ENCODE measurements at regions not wholly inside any gene's neighbourhood (a gene's known extent, or its start where the extent isn't known, plus 50 kb on each side); places are given as distances from the start of the nearest gene placed in this dataset.
A peak's percentile ranks its signal among the peaks of the same experiment; 100 is the strongest.

GRCh38 chr2:221264318-221264717 lies 307.8 kb downstream of the EPHA4 start:
- peak; percentile 7 for TF ChIP-seq CTCF (IDR thresholded peaks at IDR 0.05; ENCODE audit: low read depth, low read length, missing control alignments)
- no peak overlapping the region for H3K4me3 ChIP-seq (replicated peaks; ENCODE audit: low read depth, low read length)
- DNase-seq (ENCODE audit: extremely low read depth, low read depth): no peak

- TF ChIP-seq CTCF (IDR thresholded peaks at IDR 0.05; ENCODE audit: low read depth, low read length, missing control alignments): no peak
- H3K4me3 ChIP-seq (replicated peaks; ENCODE audit: low read depth, low read length): no peak overlapping the region
- no peak for DNase-seq (ENCODE audit: extremely low read depth, low read depth)
These were observed 304.2 kb downstream of the EPHA4 start for GRCh38 chr2:221267773-221268425.

- DNase-seq (ENCODE audit: extremely low read depth, low read depth): no peak
- TF ChIP-seq CTCF (IDR thresholded peaks at IDR 0.05; ENCODE audit: low read depth, low read length, missing control alignments): no peak
- H3K4me3 ChIP-seq (replicated peaks; ENCODE audit: low read depth, low read length): no peak overlapping the region
These were observed 303.5 kb downstream of the EPHA4 start for GRCh38 chr2:221268631-221269030.

GRCh38 chr2:221270806-221271205 lies 301.3 kb downstream of the EPHA4 start:
- no peak overlapping the region for H3K4me3 ChIP-seq (replicated peaks; ENCODE audit: low read depth, low read length)
- no peak for DNase-seq (ENCODE audit: extremely low read depth, low read depth)
- TF ChIP-seq CTCF (IDR thresholded peaks at IDR 0.05; ENCODE audit: low read depth, low read length, missing control alignments): no peak

GRCh38 chr2:221272729-221273128 lies 299.4 kb downstream of the EPHA4 start:
- no peak for TF ChIP-seq CTCF (IDR thresholded peaks at IDR 0.05; ENCODE audit: low read depth, low read length, missing control alignments)
- no peak for DNase-seq (ENCODE audit: extremely low read depth, low read depth)
- H3K4me3 ChIP-seq (replicated peaks; ENCODE audit: low read depth, low read length): no peak overlapping the region

- no peak for DNase-seq (ENCODE audit: extremely low read depth, low read depth)
- H3K4me3 ChIP-seq (replicated peaks; ENCODE audit: low read depth, low read length): no peak overlapping the region
- TF ChIP-seq CTCF (IDR thresholded peaks at IDR 0.05; ENCODE audit: low read depth, low read length, missing control alignments): no peak
These were observed 296.1 kb downstream of the EPHA4 start for GRCh38 chr2:221276033-221276432.

GRCh38 chr2:221276601-221277000 lies 295.5 kb downstream of the EPHA4 start:
- no peak for DNase-seq (ENCODE audit: extremely low read depth, low read depth)
- H3K4me3 ChIP-seq (replicated peaks; ENCODE audit: low read depth, low read length): no peak overlapping the region
- no peak for TF ChIP-seq CTCF (IDR thresholded peaks at IDR 0.05; ENCODE audit: low read depth, low read length, missing control alignments)

Data from HFF-Myc (cell line).